ENCODE measurements at regions not wholly inside any gene's neighbourhood (a gene's known extent, or its start where the extent isn't known, plus 50 kb on each side); places are given as distances from the start of the nearest gene placed in this dataset.

DNA sequence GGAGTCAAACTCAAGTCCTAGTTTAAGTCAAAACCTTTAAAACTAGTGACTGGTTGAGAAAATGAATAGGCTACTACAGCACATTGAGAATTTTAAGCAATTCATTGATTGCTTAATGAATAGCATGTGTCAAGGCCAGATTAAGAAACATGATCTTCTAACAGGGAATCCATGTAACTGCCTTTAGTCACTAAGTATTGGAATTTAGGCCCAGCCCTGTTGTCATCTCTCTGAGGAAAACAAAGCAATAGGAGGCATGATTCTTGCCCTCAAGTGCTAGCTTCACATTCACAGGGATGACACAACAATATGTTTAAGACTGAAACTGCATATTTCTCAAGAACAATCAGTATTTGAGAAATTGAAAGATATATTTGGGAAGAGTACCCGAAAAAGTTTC lies 70.0 kb upstream of the PTGS2 start:
- Mint-ChIP-seq H3K27me3 (peaks cover 3% of the 10 kb centered on the region), H3K9me3 (peaks cover 13% of the 10 kb centered on the region), H3K27ac (no peak overlapping the region), H3K4me3 (no peak overlapping the region), H3K36me3 (ENCODE audit: low read depth) (no peaks in the 10 kb centered on the region), H3K4me1 (no peaks in the 10 kb centered on the region)
- intact Hi-C loops (cut with micrococcal nuclease) = no loop called here
- no peak for DNase-seq

DNA sequence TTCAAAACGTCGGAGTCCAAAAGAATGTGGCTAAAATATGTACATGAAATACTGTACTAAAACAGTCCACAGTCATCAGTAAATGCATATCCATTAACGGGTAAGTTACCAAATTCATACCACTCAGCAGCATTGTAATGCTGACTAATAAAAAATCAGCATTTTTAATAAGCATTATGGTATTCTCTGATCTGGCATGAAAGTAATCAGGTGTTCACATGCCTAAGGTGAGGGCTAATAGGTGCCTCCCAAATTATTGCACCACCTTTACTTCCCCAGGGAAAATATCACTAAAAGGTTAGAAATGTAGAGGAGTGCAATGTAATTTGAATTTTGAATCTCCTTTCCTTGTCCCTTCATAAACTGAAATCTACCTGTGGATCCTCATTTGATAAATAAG lies 69.6 kb upstream of the PTGS2 start:
- intact Hi-C loops (cut with micrococcal nuclease) = no loop called here
- no peak for DNase-seq
- Mint-ChIP-seq H3K27me3 (peaks cover 5% of the 10 kb centered on the region), H3K4me3 (no peak overlapping the region), H3K9me3 (peaks cover 13% of the 10 kb centered on the region), H3K4me1 (no peaks in the 10 kb centered on the region), H3K36me3 (ENCODE audit: low read depth) (no peaks in the 10 kb centered on the region), H3K27ac (no peak overlapping the region)

DNA sequence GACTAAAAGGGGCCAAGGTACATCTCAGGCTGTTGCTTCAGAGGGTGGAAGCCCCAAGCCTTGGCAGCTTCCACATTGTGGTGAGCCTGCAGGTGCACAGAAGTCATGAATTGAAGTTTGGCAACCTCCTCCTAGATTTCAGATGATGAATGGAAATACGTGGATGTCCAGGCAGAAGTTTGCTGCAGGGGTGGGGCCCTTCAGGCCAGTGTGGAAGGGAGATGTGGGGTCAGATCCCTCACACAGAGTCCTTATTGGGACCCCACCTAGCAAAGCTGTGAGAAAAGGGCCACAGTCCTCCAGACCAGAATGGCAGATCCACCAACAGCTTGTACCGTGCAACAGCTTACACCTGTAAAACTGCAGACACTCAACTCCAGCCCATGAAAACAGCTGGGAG lies 67.4 kb upstream of the PTGS2 start:
- Mint-ChIP-seq H3K9me3 (peaks cover 13% of the 10 kb centered on the region), H3K4me3 (no peak overlapping the region), H3K36me3 (ENCODE audit: low read depth) (no peaks in the 10 kb centered on the region), H3K27me3 (peaks cover 9% of the 10 kb centered on the region), H3K4me1 (no peaks in the 10 kb centered on the region), H3K27ac (no peak overlapping the region)
- DNase-seq = no peak
- intact Hi-C loops (cut with micrococcal nuclease) = no loop called here

DNA sequence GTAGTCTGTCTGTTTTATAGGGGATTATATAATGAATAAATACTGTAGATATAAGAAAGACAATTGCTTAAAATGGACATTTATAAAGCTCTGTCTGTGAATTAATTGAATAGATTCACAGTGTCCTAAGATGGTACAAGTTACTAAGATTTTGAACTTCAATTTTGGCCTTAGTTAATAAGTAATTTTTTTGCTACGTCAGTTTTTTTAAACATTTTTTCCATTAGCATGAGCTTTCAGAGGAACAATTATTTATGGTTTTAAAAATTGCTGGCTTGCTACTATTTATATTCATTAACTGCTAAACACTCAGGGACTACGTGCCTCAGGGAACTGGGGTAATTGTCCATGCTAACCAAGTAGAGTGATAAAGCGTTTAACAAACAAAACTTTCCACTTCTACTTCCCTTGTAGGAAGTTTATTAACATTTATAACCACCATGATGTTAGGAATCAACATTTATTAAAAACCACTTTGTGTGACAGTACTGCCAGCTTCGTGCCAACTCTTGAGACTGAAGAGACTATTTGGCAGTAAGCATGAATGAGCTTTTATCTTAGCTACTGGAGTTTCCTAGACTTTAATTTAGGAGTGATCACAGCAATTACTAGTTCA lies 65.4 kb upstream of the PTGS2 start:
- peaks cover 13% of the 10 kb centered on the region for H3K9me3 Mint-ChIP-seq
- no peaks in the 10 kb centered on the region for H3K36me3 Mint-ChIP-seq (ENCODE audit: low read depth)
- H3K27ac Mint-ChIP-seq = no peak overlapping the region
- intact Hi-C loops (cut with micrococcal nuclease) = no loop called here
- H3K4me1 Mint-ChIP-seq = peaks cover 7% of the 10 kb centered on the region
- H3K27me3 Mint-ChIP-seq = peaks cover 9% of the 10 kb centered on the region
- no peak for DNase-seq
- H3K4me3 Mint-ChIP-seq = no peak overlapping the region

DNA sequence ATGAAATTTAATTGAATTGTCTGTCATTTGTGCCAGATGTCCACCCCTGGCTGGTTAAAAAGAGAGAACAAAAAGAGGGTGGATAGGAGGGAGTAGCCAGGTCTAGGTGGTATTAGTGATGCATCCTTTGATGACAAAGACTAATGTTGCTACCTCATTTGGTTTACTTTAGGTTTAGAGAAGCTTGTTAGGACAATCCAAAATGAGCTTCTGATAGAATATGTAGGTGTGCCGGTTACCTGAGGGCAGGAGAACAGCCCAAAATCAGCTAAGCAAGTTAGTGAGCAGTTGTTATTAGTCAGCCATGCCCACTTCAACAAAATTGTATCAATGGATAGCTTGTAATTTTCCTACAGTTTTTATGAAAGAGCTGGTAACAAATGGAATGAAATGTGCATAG lies 61.4 kb upstream of the PTGS2 start:
- Mint-ChIP-seq H3K9me3 (peaks cover 5% of the 10 kb centered on the region), H3K4me1 (peaks cover 24% of the 10 kb centered on the region), H3K4me3 (no peak overlapping the region), H3K27me3 (peaks cover 7% of the 10 kb centered on the region), H3K36me3 (ENCODE audit: low read depth) (peaks cover 2% of the 10 kb centered on the region), H3K27ac (no peak overlapping the region)
- no peak for DNase-seq
- intact Hi-C loops (cut with micrococcal nuclease) = loop anchor here (2.0 kb wide), 2 partner anchors 23 to 61 kb away; partner anchors contain the start of gene PTGS2

DNA sequence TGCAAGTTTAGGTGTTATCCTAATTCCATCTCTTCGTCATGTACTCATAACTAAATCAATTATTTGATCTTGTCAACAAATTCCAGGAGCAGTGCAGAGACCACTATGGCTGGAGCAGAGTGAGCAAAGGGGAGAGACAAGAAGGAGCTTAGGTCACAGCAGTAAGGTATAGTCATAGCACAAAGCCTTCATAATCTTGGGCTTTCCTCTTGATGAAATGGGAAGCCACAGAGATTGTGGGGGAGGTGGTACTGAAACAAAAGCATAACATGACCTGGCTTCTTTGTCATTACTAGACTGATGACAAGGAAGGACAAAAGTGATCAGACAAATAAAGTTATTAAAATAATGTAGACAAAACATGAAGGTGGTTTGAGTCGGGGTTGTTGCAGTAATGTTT lies 60.1 kb upstream of the PTGS2 start:
- peaks cover 6% of the 10 kb centered on the region for H3K27me3 Mint-ChIP-seq
- peak overlapping the region; percentile 57 for H3K4me3 Mint-ChIP-seq
- intact Hi-C loops (cut with micrococcal nuclease) = loop anchor here (2.0 kb wide), 2 partner anchors 24 to 60 kb away; partner anchors contain the start of gene PTGS2
- peaks cover 2% of the 10 kb centered on the region for H3K36me3 Mint-ChIP-seq (ENCODE audit: low read depth)
- DNase-seq = peak; percentile 60
- peaks cover 3% of the 10 kb centered on the region for H3K9me3 Mint-ChIP-seq
- peak overlapping the region; percentile 76 for H3K27ac Mint-ChIP-seq
- H3K4me1 Mint-ChIP-seq = peaks cover 24% of the 10 kb centered on the region

DNA sequence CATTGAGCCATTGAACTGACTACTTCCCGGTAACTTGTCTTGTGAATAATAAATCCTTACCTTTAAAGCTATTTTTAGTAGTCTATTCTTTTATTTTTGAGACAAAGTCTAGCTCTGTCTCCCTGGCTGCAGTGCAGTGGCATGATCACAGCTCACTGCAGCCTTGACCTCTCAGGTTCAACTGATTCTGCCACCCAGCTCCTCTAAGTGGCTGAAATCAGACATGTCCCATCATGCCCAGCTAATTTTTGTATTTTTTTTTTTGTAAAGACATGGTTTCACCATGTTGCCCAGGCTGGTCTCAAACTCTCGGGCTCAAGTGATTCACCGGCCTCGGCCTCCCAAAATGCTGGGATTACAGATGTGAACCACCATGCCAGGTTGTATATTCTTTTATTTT lies 59.3 kb upstream of the PTGS2 start:
- no peak for DNase-seq
- H3K4me3 Mint-ChIP-seq = no peak overlapping the region
- peaks cover 2% of the 10 kb centered on the region for H3K36me3 Mint-ChIP-seq (ENCODE audit: low read depth)
- H3K4me1 Mint-ChIP-seq = peaks cover 27% of the 10 kb centered on the region
- peaks cover 3% of the 10 kb centered on the region for H3K9me3 Mint-ChIP-seq
- H3K27me3 Mint-ChIP-seq = peaks cover 2% of the 10 kb centered on the region
- intact Hi-C loops (cut with micrococcal nuclease) = loop anchor here (2.0 to 10.0 kb wide), 3 partner anchors 121 to 1102 kb away; partner anchors contain the start of gene PRG4
- H3K27ac Mint-ChIP-seq = no peak overlapping the region

DNA sequence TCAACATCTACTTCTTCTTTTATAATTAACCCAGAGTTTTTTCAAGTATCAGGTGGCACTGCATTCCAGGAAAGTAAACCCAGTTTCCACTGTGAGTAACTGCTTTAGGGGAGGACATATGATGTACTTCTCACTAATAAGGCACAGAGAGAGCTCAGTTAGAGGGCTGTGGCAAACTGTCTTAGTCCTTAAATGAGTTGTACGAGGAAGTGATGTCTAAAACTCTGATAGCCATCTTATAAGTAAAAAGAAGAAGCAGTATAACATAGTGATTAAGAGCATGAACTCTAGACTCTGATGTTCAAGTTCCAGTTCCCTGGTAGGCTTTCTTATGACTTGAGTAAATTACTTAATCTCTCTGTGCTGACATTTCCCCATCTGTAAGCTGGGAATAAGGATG lies 58.7 kb upstream of the PTGS2 start:
- H3K4me1 Mint-ChIP-seq = peaks cover 27% of the 10 kb centered on the region
- peak; percentile 69 for DNase-seq
- H3K36me3 Mint-ChIP-seq (ENCODE audit: low read depth) = peaks cover 2% of the 10 kb centered on the region
- peak overlapping the region; percentile 46 for H3K4me3 Mint-ChIP-seq
- peaks cover 3% of the 10 kb centered on the region for H3K9me3 Mint-ChIP-seq
- no peaks in the 10 kb centered on the region for H3K27me3 Mint-ChIP-seq
- peak overlapping the region; percentile 35 for H3K27ac Mint-ChIP-seq
- intact Hi-C loops (cut with micrococcal nuclease) = loop anchor here (2.0 to 10.0 kb wide), 3 partner anchors 120 to 1102 kb away; partner anchors contain the start of gene PRG4

DNA sequence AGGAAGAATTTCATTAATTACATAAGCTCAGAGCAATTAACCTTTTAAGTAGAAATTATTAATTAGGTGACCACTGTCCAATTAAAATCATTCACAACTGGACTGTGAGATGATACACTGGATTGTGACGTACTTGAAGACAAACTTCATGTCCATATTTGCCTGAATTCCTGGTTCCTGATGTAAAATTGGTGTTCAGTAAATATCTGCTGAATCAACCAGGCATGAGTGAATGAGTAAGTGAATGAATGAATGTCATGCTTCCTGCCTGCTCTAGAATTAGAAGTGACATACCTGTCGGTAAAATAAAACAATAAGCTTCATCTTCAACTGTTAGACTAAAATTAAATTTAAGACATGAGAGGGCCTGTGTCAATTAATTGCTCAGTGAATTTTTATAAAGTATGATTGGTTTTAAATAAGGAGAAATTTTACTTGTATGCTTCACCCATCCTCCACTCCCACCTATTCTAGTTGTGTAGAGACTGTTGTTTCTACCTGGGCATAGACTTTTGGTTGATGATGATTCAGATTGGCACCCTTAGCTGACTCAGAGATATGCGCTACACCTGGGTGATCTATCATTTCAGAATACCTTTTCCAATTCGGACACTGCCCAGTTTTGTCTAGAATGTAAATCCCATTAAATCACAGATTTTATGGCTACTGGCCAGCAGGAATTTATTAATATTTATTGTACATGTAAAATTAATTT lies 56.9 kb upstream of the PTGS2 start:
- H3K4me1 Mint-ChIP-seq = peaks cover 27% of the 10 kb centered on the region
- no peaks in the 10 kb centered on the region for H3K27me3 Mint-ChIP-seq
- no peak for DNase-seq
- no peak overlapping the region for H3K4me3 Mint-ChIP-seq
- intact Hi-C loops (cut with micrococcal nuclease) = loop anchor here (5.0 to 10.0 kb wide), 2 partner anchors 442 to 1100 kb away; partner anchors contain the start of gene PRG4
- peaks cover 2% of the 10 kb centered on the region for H3K36me3 Mint-ChIP-seq (ENCODE audit: low read depth)
- H3K27ac Mint-ChIP-seq = no peak overlapping the region
- peaks cover 3% of the 10 kb centered on the region for H3K9me3 Mint-ChIP-seq

DNA sequence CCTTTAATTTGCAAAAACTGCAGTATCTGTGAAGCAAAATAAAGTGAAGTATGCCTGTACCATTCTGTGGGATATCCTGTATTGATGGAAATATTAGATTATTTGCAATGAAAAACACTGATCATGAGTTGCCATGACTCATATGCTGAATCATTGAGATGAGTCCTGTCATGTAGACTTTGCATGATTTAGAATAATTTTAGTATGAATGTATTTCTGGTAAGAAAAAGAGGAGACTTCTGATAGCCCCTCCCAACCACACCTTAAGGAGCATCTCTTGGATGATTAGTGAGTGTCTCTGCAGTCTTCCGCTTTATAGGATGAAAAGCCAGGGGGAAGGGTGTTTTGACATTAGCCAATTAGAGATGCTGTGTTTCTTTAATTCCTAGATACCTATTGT lies 55.2 kb upstream of the PTGS2 start:
- no peak overlapping the region for H3K27ac Mint-ChIP-seq
- H3K4me3 Mint-ChIP-seq = no peak overlapping the region
- H3K27me3 Mint-ChIP-seq = no peaks in the 10 kb centered on the region
- peaks cover 3% of the 10 kb centered on the region for H3K9me3 Mint-ChIP-seq
- DNase-seq = peak; percentile 17
- H3K36me3 Mint-ChIP-seq (ENCODE audit: low read depth) = peaks cover 2% of the 10 kb centered on the region
- H3K4me1 Mint-ChIP-seq = peaks cover 18% of the 10 kb centered on the region
- intact Hi-C loops (cut with micrococcal nuclease) = loop anchor here (5.0 to 10.0 kb wide), 2 partner anchors 441 to 1098 kb away; partner anchors contain the start of gene PRG4

DNA sequence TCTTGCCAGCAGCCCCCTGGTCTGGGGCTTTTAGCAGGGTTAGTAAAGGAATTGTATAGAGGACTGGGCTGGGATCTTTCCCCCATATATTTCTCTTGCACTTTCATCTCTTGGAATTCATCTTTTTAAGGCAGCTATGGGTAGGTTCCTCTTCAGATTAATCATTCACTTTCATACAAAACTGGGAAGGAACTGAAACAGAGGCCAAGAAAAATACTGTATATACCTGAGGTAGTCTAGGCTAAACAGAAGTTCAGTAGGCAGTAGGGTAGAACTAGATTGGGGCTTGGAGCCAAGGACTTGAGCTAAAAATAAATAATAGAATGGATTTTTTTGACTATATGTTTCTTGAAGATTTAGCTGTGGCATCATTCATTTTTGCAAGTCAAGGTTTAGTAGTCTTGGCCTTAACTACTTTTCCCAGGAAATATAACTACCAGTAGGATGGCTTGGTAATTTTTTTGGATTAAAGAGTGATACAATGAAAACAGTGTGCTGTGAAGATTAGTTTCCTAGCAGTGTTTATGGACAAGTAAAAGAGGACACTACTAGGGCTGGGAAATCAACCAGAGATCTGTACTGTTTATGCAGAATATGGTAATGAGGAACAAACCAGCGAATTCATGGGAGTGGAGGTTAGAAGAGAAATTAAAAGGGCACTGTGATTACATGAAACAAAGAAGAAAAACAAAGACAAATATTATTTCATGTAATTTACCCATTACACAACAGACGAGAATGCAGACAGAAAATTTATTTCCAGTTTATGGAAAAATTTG lies 50.9 kb upstream of the PTGS2 start:
- Mint-ChIP-seq H3K4me1 (peaks cover 3% of the 10 kb centered on the region), H3K36me3 (ENCODE audit: low read depth) (no peaks in the 10 kb centered on the region), H3K27ac (no peak overlapping the region), H3K9me3 (no peaks in the 10 kb centered on the region), H3K27me3 (peaks cover 8% of the 10 kb centered on the region), H3K4me3 (no peak overlapping the region)
- intact Hi-C loops (cut with micrococcal nuclease) = loop anchor here (10.0 kb wide), 1 partner anchor 436 kb away; the partner anchor contains the start of gene PRG4
- DNase-seq = peak; percentile 6
